Suprapubic skin (tissue), 4 donors: ENCODE measurements at regions not wholly inside any gene's neighbourhood (a gene's known extent, or its start where the extent isn't known, plus 50 kb on each side); places are given as distances from the start of the nearest gene placed in this dataset.

Experiments
- CTCF ChIP-seq, 2 donors: fragments of 200-600 bp in 1 of 2; fragments of 450-650 bp in 1 of 2; sonication (generic) in 1 of 2; IDR thresholded peaks; one replicate each; pipeline ENCODE4 v1.5.1; 2016 to 2019; ENCODE audit warnings: antibody characterized with exemption in 2 of 2, mild to moderate bottlenecking in 1 of 2, moderate library complexity in 1 of 2
- POLR2A ChIP-seq, 2 donors: fragments of 450-650 bp; IDR thresholded peaks; one replicate each; pipeline ENCODE4 v1.6.1; 2017; ENCODE audit warnings: antibody characterized with exemption in 2 of 2, mild to moderate bottlenecking in 2 of 2, moderate library complexity in 2 of 2
- POLR2AphosphoS5 ChIP-seq, 3 donors: sonication (generic); formaldehyde crosslinking; IDR thresholded peaks; one replicate each; pipeline ENCODE4 v1.6.1; 2017; ENCODE audit warnings: antibody characterized with exemption in 3 of 3

DNA sequence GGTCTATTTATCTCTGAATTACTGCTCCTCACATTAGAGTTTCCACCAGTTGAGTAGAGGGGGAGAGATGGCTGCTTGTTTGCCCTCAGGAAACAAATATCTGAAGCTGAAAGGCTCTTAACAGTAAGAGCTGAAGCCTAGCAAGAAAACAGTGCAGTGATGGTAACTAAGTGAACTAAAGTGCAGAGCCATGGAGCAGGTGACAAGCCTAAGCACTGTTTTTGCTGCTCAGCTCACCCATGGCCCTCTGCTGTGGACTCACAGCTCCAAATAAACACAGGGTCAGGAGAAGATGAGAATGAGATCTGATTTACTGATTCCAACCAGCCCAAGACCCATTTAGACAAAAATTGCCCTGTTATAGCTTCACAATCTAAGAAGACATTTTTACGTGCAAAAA is 118.4 kb downstream of the ETAA1 start:
- TF ChIP-seq CTCF (IDR thresholded peaks at IDR 0.05) = no peak
- TF ChIP-seq POLR2AphosphoS5 (IDR thresholded peaks at IDR 0.05) = no peak
- TF ChIP-seq POLR2A (IDR thresholded peaks at IDR 0.05) = no peak
